Peyer's patch (tissue), 4 donors: ENCODE measurements at regions not wholly inside any gene's neighbourhood (a gene's known extent, or its start where the extent isn't known, plus 50 kb on each side); places are given as distances from the start of the nearest gene placed in this dataset.

ENCODE experiments used
- POLR2A ChIP-seq, 2 donors: fragments of 450-650 bp; IDR thresholded peaks; one replicate each; pipeline ENCODE4 v1.5.1; 2017; ENCODE audit warnings: antibody characterized with exemption in 2 of 2, mild to moderate bottlenecking in 2 of 2, moderate library complexity in 2 of 2
- TF ChIP-seq, protein P1 (sequence below), 6 experiments: fragments of 450-650 bp in 4 of 6; fragments of 200-600 bp in 2 of 6; sonication (generic) in 1 of 6; IDR thresholded peaks; one replicate each; pipeline ENCODE4 v1.5.1; 2017 to 2019; ENCODE audit warnings: antibody characterized with exemption in 6 of 6, mild to moderate bottlenecking in 3 of 6, moderate library complexity in 1 of 6

DNA sequence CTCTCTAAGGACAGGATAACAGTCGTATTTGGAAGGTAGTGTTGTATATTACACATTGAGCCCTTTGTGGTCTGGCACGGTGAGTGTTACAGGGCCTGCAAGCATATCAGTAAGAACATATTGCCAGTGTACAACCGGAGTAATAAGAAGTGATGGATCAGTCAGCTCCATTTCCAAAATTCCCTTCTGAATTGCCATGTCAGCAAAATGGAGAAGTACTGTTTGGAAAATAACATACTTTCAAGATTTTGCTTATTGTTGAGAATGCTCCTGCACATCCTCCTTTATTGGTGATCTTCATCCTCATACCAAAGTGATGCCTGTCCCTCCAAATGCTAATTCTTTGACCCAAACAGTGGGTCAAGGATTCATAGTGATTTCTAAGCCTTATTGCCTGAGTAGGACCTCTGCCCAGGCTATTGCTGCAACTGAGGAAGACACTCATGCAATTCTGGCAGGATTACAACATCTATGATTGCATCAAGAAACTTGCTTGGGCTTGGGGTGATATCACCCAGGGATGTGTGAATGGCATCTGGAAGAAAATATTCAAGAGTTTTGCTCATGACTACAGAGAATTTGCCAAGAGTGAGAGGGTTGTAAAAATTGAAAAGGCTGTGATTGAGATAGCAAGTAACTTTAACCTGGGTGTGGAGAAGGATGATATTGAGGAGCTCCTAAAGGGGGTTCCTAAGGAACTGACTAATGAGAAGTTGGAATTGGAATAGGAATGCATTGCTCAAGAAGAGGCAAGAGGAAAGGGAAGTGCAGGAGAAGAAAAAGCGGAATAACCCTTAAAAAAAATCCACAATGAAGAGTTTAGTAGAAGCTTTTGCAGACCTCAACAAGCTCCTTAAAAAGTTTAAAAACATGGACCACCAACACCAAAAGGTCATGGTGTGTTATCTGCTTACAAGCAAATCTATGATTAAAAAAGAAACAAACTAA lies 452.2 kb upstream of the SORCS1 start:
- TF ChIP-seq, protein P1, sequence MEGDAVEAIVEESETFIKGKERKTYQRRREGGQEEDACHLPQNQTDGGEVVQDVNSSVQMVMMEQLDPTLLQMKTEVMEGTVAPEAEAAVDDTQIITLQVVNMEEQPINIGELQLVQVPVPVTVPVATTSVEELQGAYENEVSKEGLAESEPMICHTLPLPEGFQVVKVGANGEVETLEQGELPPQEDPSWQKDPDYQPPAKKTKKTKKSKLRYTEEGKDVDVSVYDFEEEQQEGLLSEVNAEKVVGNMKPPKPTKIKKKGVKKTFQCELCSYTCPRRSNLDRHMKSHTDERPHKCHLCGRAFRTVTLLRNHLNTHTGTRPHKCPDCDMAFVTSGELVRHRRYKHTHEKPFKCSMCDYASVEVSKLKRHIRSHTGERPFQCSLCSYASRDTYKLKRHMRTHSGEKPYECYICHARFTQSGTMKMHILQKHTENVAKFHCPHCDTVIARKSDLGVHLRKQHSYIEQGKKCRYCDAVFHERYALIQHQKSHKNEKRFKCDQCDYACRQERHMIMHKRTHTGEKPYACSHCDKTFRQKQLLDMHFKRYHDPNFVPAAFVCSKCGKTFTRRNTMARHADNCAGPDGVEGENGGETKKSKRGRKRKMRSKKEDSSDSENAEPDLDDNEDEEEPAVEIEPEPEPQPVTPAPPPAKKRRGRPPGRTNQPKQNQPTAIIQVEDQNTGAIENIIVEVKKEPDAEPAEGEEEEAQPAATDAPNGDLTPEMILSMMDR (IDR thresholded peaks at IDR 0.05) = no peak
- TF ChIP-seq POLR2A (IDR thresholded peaks at IDR 0.05) = no peak
